Gastrocnemius medialis (tissue), 4 donors: ENCODE measurements at regions not wholly inside any gene's neighbourhood (a gene's known extent, or its start where the extent isn't known, plus 50 kb on each side); places are given as distances from the start of the nearest gene placed in this dataset.

Experiments
- POLR2A ChIP-seq, 2 donors: fragments of 450-650 bp; IDR thresholded peaks; one replicate each; pipeline ENCODE4 v1.6.1; 2017; ENCODE audit warnings: antibody characterized with exemption in 2 of 2, mild to moderate bottlenecking in 2 of 2, moderate library complexity in 2 of 2
- TF ChIP-seq, protein P1 (sequence below), 5 experiments: fragments of 450-650 bp in 3 of 5; fragments of 200-600 bp in 2 of 5; sonication (generic) in 2 of 5; IDR thresholded peaks in 4 of 5; conservative IDR thresholded peaks in 1 of 5; 1 replicate in 4 of 5; 2 replicates in 1 of 5; pipeline ENCODE4 v1.5.1; 2016 to 2019; ENCODE audit warnings: antibody characterized with exemption in 5 of 5, mild to moderate bottlenecking in 3 of 5, moderate library complexity in 3 of 5

DNA sequence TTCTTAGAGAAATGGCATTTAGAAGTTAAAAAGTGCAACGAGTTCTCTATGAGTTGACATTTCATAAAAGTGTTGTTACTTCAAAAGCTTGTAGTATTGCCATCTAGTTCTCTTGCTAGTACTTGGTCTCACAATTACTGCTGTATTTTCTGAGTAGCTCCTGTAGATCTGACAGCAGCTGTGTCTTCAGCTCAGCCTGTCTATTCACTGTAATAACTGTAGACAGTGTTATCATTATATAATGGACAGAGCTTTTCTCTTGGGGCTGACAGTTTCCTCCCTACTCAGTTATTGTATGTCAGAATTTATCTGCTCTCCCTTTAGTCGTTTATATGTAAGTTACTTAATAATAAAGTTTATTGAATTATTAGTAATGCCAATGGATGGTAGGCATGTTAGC, 388.7 kb upstream of the VSTM2A start:
- TF ChIP-seq, protein P1, sequence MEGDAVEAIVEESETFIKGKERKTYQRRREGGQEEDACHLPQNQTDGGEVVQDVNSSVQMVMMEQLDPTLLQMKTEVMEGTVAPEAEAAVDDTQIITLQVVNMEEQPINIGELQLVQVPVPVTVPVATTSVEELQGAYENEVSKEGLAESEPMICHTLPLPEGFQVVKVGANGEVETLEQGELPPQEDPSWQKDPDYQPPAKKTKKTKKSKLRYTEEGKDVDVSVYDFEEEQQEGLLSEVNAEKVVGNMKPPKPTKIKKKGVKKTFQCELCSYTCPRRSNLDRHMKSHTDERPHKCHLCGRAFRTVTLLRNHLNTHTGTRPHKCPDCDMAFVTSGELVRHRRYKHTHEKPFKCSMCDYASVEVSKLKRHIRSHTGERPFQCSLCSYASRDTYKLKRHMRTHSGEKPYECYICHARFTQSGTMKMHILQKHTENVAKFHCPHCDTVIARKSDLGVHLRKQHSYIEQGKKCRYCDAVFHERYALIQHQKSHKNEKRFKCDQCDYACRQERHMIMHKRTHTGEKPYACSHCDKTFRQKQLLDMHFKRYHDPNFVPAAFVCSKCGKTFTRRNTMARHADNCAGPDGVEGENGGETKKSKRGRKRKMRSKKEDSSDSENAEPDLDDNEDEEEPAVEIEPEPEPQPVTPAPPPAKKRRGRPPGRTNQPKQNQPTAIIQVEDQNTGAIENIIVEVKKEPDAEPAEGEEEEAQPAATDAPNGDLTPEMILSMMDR (IDR thresholded peaks at IDR 0.05 in 4 of 5, conservative IDR thresholded peaks at IDR 0.05 in 1 of 5), result no peak
- TF ChIP-seq POLR2A (IDR thresholded peaks at IDR 0.05), result no peak
